ENCODE measurements at regions not wholly inside any gene's neighbourhood (a gene's known extent, or its start where the extent isn't known, plus 50 kb on each side); places are given as distances from the start of the nearest gene placed in this dataset.

DNA sequence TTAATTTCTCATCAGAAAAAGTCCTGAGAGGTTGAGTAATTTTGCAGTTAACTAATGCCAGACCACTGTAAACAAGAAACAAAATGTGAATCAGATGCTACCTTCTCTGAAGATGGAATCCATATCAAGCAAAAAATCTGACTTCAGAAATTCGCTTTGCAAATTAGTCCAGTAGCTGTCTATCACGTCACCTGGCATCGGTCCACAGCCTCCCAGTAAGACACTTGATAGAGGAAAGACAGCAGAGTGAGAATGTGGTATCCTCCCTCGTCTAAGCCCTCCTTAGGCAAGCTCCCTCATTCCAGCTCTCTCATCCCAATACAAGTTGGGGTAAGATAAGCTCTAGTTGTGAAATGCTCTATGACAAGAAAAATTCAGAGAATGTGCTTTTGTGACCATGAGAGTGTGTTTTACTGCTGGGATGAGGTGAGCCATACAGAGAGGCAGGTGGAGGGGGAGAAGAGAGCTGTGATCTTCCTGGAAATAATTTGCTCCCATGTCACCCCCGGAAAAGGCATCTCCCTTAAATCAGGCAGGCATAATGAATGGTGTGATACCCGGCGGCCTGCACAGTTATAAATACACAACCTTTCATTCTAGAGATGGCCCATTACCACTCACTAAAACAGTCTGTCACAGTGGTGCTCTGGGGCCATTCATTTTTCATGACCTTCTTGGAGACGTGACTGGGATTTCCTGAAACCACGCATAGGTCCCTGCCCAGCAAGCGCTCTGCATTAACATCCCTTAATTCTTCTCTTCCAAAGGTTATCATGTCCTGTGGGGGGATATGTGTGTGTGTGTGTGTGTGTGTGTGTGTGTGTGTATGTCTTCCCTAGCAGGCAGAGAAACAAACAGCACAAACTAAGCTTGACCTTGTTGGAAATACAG is 602.0 kb upstream of the KCNMB2 start:
- no peaks in the 10 kb centered on the region for H3K27me3 ChIP-seq (replicated peaks in 1 of 4; ENCODE audit: control extremely low read depth in 1 of 4, control insufficient read depth in 3 of 4, insufficient read depth in 4 of 4, low read length in 3 of 4)
- no peaks in the 10 kb centered on the region for H3K9me3 ChIP-seq (ENCODE audit: control extremely low read depth in 1 of 3, control insufficient read depth in 2 of 3, insufficient read depth in 1 of 3, low read length in 2 of 3)
- Mint-ChIP-seq H3K4me3 (no peak overlapping the region), H3K4me1 (no peaks in the 10 kb centered on the region), H3K27ac (no peak overlapping the region), H3K27me3 (peaks cover 12% of the 10 kb centered on the region), H3K9me3 (ENCODE audit: insufficient read depth) (no peaks in the 10 kb centered on the region)
- H3K4me3 ChIP-seq (ENCODE audit: control extremely low read depth in 1 of 5, extremely low read depth in 1 of 5, insufficient read depth in 1 of 5, low read depth in 2 of 5, low read length in 4 of 5), result no peak overlapping the region
- no peak overlapping the region for H2AFZ ChIP-seq (ENCODE audit: insufficient read depth, low read depth, low read length, poor library complexity, severe bottlenecking)
- WGBS (ENCODE audit: insufficient coverage), result 87% methylated on average over 3 of the region's 10 CpGs
- no peaks in the 10 kb centered on the region for H4K20me1 ChIP-seq (ENCODE audit: control insufficient read depth, insufficient read depth, low read length, poor library complexity, severe bottlenecking)
- H3K79me2 ChIP-seq (ENCODE audit: control insufficient read depth, insufficient read depth, low read length), result no peaks in the 10 kb centered on the region
- TF ChIP-seq EZH2 (IDR thresholded peaks at IDR 0.05; ENCODE audit: borderline replicate concordance, insufficient read depth, low read depth, low read length, poor library complexity, severe bottlenecking) (no peak), CTCF (IDR thresholded peaks at IDR 0.05) (no peak)
- H3K36me3 ChIP-seq (replicated peaks in 1 of 2; ENCODE audit: control extremely low read depth in 1 of 2, control insufficient read depth in 1 of 2, extremely low read depth in 1 of 2, insufficient read depth in 2 of 2, low read length in 1 of 2), result no peaks in the 10 kb centered on the region
- ATAC-seq (ENCODE audit: low read depth), result no peak
- POLR2A ChIA-PET, result no interaction called here
- CTCF ChIA-PET, result no interaction called here
- H3K4me2 ChIP-seq (replicated peaks; ENCODE audit: low read depth, low read length, poor library complexity, severe bottlenecking), result no peak overlapping the region
- DNase-seq, result no peak
- no peaks in the 10 kb centered on the region for H3K4me1 ChIP-seq (ENCODE audit: control insufficient read depth in 2 of 2, insufficient read depth in 2 of 2, low read length in 2 of 2)
- H3K27ac ChIP-seq (ENCODE audit: low read length in 2 of 2), result no peak overlapping the region
- intact Hi-C loops (cut with micrococcal nuclease), result no loop called here
- no peak overlapping the region for H3K9ac ChIP-seq (ENCODE audit: low read length)

- 91% methylated on average over 2 of the region's 6 CpGs for WGBS (ENCODE audit: insufficient coverage)
- Histone ChIP-seq H3K36me3 (replicated peaks in 1 of 2; ENCODE audit: control extremely low read depth in 1 of 2, control insufficient read depth in 1 of 2, extremely low read depth in 1 of 2, insufficient read depth in 2 of 2, low read length in 1 of 2) (no peaks in the 10 kb centered on the region), H4K20me1 (ENCODE audit: control insufficient read depth, insufficient read depth, low read length, poor library complexity, severe bottlenecking) (no peaks in the 10 kb centered on the region), H3K9me3 (ENCODE audit: control extremely low read depth in 1 of 3, control insufficient read depth in 2 of 3, insufficient read depth in 1 of 3, low read length in 2 of 3) (no peaks in the 10 kb centered on the region), H3K4me1 (ENCODE audit: control insufficient read depth in 2 of 2, insufficient read depth in 2 of 2, low read length in 2 of 2) (no peaks in the 10 kb centered on the region), H3K4me3 (ENCODE audit: control extremely low read depth in 1 of 5, extremely low read depth in 1 of 5, insufficient read depth in 1 of 5, low read depth in 2 of 5, low read length in 4 of 5) (no peak overlapping the region), H3K79me2 (ENCODE audit: control insufficient read depth, insufficient read depth, low read length) (no peaks in the 10 kb centered on the region), H3K4me2 (replicated peaks; ENCODE audit: low read depth, low read length, poor library complexity, severe bottlenecking) (no peak overlapping the region), H3K27me3 (replicated peaks in 1 of 4; ENCODE audit: control extremely low read depth in 1 of 4, control insufficient read depth in 3 of 4, insufficient read depth in 4 of 4, low read length in 3 of 4) (no peaks in the 10 kb centered on the region), H3K9ac (ENCODE audit: low read length) (no peak overlapping the region), H2AFZ (ENCODE audit: insufficient read depth, low read depth, low read length, poor library complexity, severe bottlenecking) (no peak overlapping the region), H3K27ac (ENCODE audit: low read length in 2 of 2) (no peak overlapping the region)
- ChIA-PET CTCF (no interaction called here), POLR2A (no interaction called here)
- ATAC-seq (ENCODE audit: low read depth), result no peak
- peaks cover 12% of the 10 kb centered on the region for H3K27me3 Mint-ChIP-seq
- no peak overlapping the region for H3K27ac Mint-ChIP-seq
- intact Hi-C loops (cut with micrococcal nuclease), result no loop called here
- TF ChIP-seq EZH2 (IDR thresholded peaks at IDR 0.05; ENCODE audit: borderline replicate concordance, insufficient read depth, low read depth, low read length, poor library complexity, severe bottlenecking) (no peak), CTCF (IDR thresholded peaks at IDR 0.05) (no peak)
- no peaks in the 10 kb centered on the region for H3K9me3 Mint-ChIP-seq (ENCODE audit: insufficient read depth)
- no peak for DNase-seq
- no peaks in the 10 kb centered on the region for H3K4me1 Mint-ChIP-seq
- H3K4me3 Mint-ChIP-seq, result no peak overlapping the region
Measured at GRCh38 chr3:177935047-177935446, 601.2 kb upstream of the KCNMB2 start.
